ENCODE measurements at regions not wholly inside any gene's neighbourhood (a gene's known extent, or its start where the extent isn't known, plus 50 kb on each side); places are given as distances from the start of the nearest gene placed in this dataset.

- no peak overlapping the region for H3K27ac ChIP-seq (ENCODE audit: low read depth, low read length)
- no peaks in the 10 kb centered on the region for H3K36me3 ChIP-seq (ENCODE audit: insufficient read depth, low read length)
- H3K9me3 ChIP-seq (ENCODE audit: low read length) = no peaks in the 10 kb centered on the region
- H3K9ac ChIP-seq (ENCODE audit: low read length) = no peak overlapping the region
- no peaks in the 10 kb centered on the region for H3K27me3 ChIP-seq (ENCODE audit: control insufficient read depth in 1 of 2, insufficient read depth in 2 of 2, low read length in 2 of 2)
- no peaks in the 10 kb centered on the region for H3K4me1 ChIP-seq (ENCODE audit: insufficient read depth, low read length)
- no peak overlapping the region for H3K4me3 ChIP-seq (ENCODE audit: low read depth in 1 of 2, low read length in 2 of 2)
These were observed 72.6 kb downstream of the ISX start for GRCh38 chr22:35138521-35138920.

- no peak overlapping the region for H3K4me3 ChIP-seq (ENCODE audit: low read depth in 1 of 2, low read length in 2 of 2)
- H3K36me3 ChIP-seq (ENCODE audit: insufficient read depth, low read length) = no peaks in the 10 kb centered on the region
- H3K9me3 ChIP-seq (ENCODE audit: low read length) = no peaks in the 10 kb centered on the region
- H3K27me3 ChIP-seq (ENCODE audit: control insufficient read depth in 1 of 2, insufficient read depth in 2 of 2, low read length in 2 of 2) = no peaks in the 10 kb centered on the region
- H3K4me1 ChIP-seq (ENCODE audit: insufficient read depth, low read length) = no peaks in the 10 kb centered on the region
- no peak overlapping the region for H3K9ac ChIP-seq (ENCODE audit: low read length)
- H3K27ac ChIP-seq (ENCODE audit: low read depth, low read length) = no peak overlapping the region
These were observed 75.2 kb downstream of the ISX start for GRCh38 chr22:35140879-35141745.

- Histone ChIP-seq H3K9ac (ENCODE audit: low read length) (no peak overlapping the region), H3K4me1 (ENCODE audit: insufficient read depth, low read length) (no peaks in the 10 kb centered on the region), H3K27me3 (ENCODE audit: control insufficient read depth in 1 of 2, insufficient read depth in 2 of 2, low read length in 2 of 2) (no peaks in the 10 kb centered on the region), H3K9me3 (ENCODE audit: low read length) (no peaks in the 10 kb centered on the region), H3K4me3 (ENCODE audit: low read depth in 1 of 2, low read length in 2 of 2) (no peak overlapping the region), H3K36me3 (ENCODE audit: insufficient read depth, low read length) (no peaks in the 10 kb centered on the region), H3K27ac (ENCODE audit: low read depth, low read length) (no peak overlapping the region)
These were observed 82.4 kb downstream of the ISX start for GRCh38 chr22:35148381-35148780.

- Histone ChIP-seq H3K4me1 (ENCODE audit: insufficient read depth, low read length) (no peaks in the 10 kb centered on the region), H3K27ac (ENCODE audit: low read depth, low read length) (no peak overlapping the region), H3K9me3 (ENCODE audit: low read length) (no peaks in the 10 kb centered on the region)
These were observed 83.0 kb downstream of the ISX start for GRCh38 chr22:35148866-35149548.

GRCh38 chr22:35150183-35151107 lies 84.5 kb downstream of the ISX start:
- H3K9me3 ChIP-seq (ENCODE audit: low read length) = no peaks in the 10 kb centered on the region
- no peak overlapping the region for H3K9ac ChIP-seq (ENCODE audit: low read length)
- no peaks in the 10 kb centered on the region for H3K36me3 ChIP-seq (ENCODE audit: insufficient read depth, low read length)
- H3K4me1 ChIP-seq (ENCODE audit: insufficient read depth, low read length) = no peaks in the 10 kb centered on the region
- no peaks in the 10 kb centered on the region for H3K27me3 ChIP-seq (ENCODE audit: control insufficient read depth in 1 of 2, insufficient read depth in 2 of 2, low read length in 2 of 2)
- no peak overlapping the region for H3K27ac ChIP-seq (ENCODE audit: low read depth, low read length)
- no peak overlapping the region for H3K4me3 ChIP-seq (ENCODE audit: low read depth in 1 of 2, low read length in 2 of 2)

More at GRCh38 chr22:35148866-35149548, 83.0 kb downstream of the ISX start:
- H3K36me3 ChIP-seq (ENCODE audit: insufficient read depth, low read length) = no peaks in the 10 kb centered on the region
- no peak overlapping the region for H3K4me3 ChIP-seq (ENCODE audit: low read depth in 1 of 2, low read length in 2 of 2)
- no peaks in the 10 kb centered on the region for H3K27me3 ChIP-seq (ENCODE audit: control insufficient read depth in 1 of 2, insufficient read depth in 2 of 2, low read length in 2 of 2)
- no peak overlapping the region for H3K9ac ChIP-seq (ENCODE audit: low read length)

- H3K36me3 ChIP-seq (ENCODE audit: insufficient read depth, low read length) = no peaks in the 10 kb centered on the region
- H3K27me3 ChIP-seq (ENCODE audit: control insufficient read depth in 1 of 2, insufficient read depth in 2 of 2, low read length in 2 of 2) = no peaks in the 10 kb centered on the region
- H3K9me3 ChIP-seq (ENCODE audit: low read length) = no peaks in the 10 kb centered on the region
- no peaks in the 10 kb centered on the region for H3K4me1 ChIP-seq (ENCODE audit: insufficient read depth, low read length)
- no peak overlapping the region for H3K9ac ChIP-seq (ENCODE audit: low read length)
- H3K27ac ChIP-seq (ENCODE audit: low read depth, low read length) = no peak overlapping the region
- H3K4me3 ChIP-seq (ENCODE audit: low read depth in 1 of 2, low read length in 2 of 2) = no peak overlapping the region
These were observed 86.4 kb downstream of the ISX start for GRCh38 chr22:35152316-35152715.

GRCh38 chr22:35154937-35155387 lies 89.0 kb downstream of the ISX start:
- Histone ChIP-seq H3K27ac (ENCODE audit: low read depth, low read length) (no peak overlapping the region), H3K4me3 (ENCODE audit: low read depth in 1 of 2, low read length in 2 of 2) (no peak overlapping the region), H3K9me3 (ENCODE audit: low read length) (no peaks in the 10 kb centered on the region), H3K9ac (ENCODE audit: low read length) (no peak overlapping the region), H3K36me3 (ENCODE audit: insufficient read depth, low read length) (no peaks in the 10 kb centered on the region), H3K27me3 (ENCODE audit: control insufficient read depth in 1 of 2, insufficient read depth in 2 of 2, low read length in 2 of 2) (no peaks in the 10 kb centered on the region), H3K4me1 (ENCODE audit: insufficient read depth, low read length) (no peaks in the 10 kb centered on the region)

- Histone ChIP-seq H3K4me3 (ENCODE audit: low read depth in 1 of 2, low read length in 2 of 2) (no peak overlapping the region), H3K9me3 (ENCODE audit: low read length) (no peaks in the 10 kb centered on the region), H3K9ac (ENCODE audit: low read length) (no peak overlapping the region), H3K4me1 (ENCODE audit: insufficient read depth, low read length) (no peaks in the 10 kb centered on the region), H3K27ac (ENCODE audit: low read depth, low read length) (no peak overlapping the region), H3K27me3 (ENCODE audit: control insufficient read depth in 1 of 2, insufficient read depth in 2 of 2, low read length in 2 of 2) (no peaks in the 10 kb centered on the region), H3K36me3 (ENCODE audit: insufficient read depth, low read length) (no peaks in the 10 kb centered on the region)
These were observed 89.6 kb downstream of the ISX start for GRCh38 chr22:35155403-35156025.

- peaks cover 0 to 4% of the 10 kb centered on the region in 2 donors for H3K27me3 ChIP-seq (ENCODE audit: control insufficient read depth in 1 of 2, insufficient read depth in 2 of 2, low read length in 2 of 2)
- no peak overlapping the region for H3K9ac ChIP-seq (ENCODE audit: low read length)
- H3K4me1 ChIP-seq (ENCODE audit: insufficient read depth, low read length) = no peaks in the 10 kb centered on the region
- H3K27ac ChIP-seq (ENCODE audit: low read depth, low read length) = no peak overlapping the region
- no peaks in the 10 kb centered on the region for H3K9me3 ChIP-seq (ENCODE audit: low read length)
- H3K36me3 ChIP-seq (ENCODE audit: insufficient read depth, low read length) = no peaks in the 10 kb centered on the region
- H3K4me3 ChIP-seq (ENCODE audit: low read depth in 1 of 2, low read length in 2 of 2) = no peak overlapping the region
These were observed 91.0 kb downstream of the ISX start for GRCh38 chr22:35156945-35157344.

GRCh38 chr22:35158336-35158735 lies 92.4 kb downstream of the ISX start:
- Histone ChIP-seq H3K27me3 (ENCODE audit: control insufficient read depth in 1 of 2, insufficient read depth in 2 of 2, low read length in 2 of 2) (peaks cover 0 to 4% of the 10 kb centered on the region in 2 donors), H3K9ac (ENCODE audit: low read length) (no peak overlapping the region), H3K9me3 (ENCODE audit: low read length) (no peaks in the 10 kb centered on the region), H3K36me3 (ENCODE audit: insufficient read depth, low read length) (no peaks in the 10 kb centered on the region), H3K4me3 (ENCODE audit: low read depth in 1 of 2, low read length in 2 of 2) (no peak overlapping the region), H3K4me1 (ENCODE audit: insufficient read depth, low read length) (no peaks in the 10 kb centered on the region), H3K27ac (ENCODE audit: low read depth, low read length) (no peak overlapping the region)

- Histone ChIP-seq H3K36me3 (ENCODE audit: insufficient read depth, low read length) (no peaks in the 10 kb centered on the region), H3K27ac (ENCODE audit: low read depth, low read length) (no peak overlapping the region), H3K4me3 (ENCODE audit: low read depth in 1 of 2, low read length in 2 of 2) (no peak overlapping the region), H3K4me1 (ENCODE audit: insufficient read depth, low read length) (no peaks in the 10 kb centered on the region), H3K27me3 (ENCODE audit: control insufficient read depth in 1 of 2, insufficient read depth in 2 of 2, low read length in 2 of 2) (peaks cover 0 to 4% of the 10 kb centered on the region in 2 donors), H3K9ac (ENCODE audit: low read length) (no peak overlapping the region), H3K9me3 (ENCODE audit: low read length) (no peaks in the 10 kb centered on the region)
These were observed 93.4 kb downstream of the ISX start for GRCh38 chr22:35159343-35159742.

Data from muscle layer of colon (tissue), 2 donors.